ENCODE measurements at regions not wholly inside any gene's neighbourhood (a gene's known extent, or its start where the extent isn't known, plus 50 kb on each side); places are given as distances from the start of the nearest gene placed in this dataset.

DNA sequence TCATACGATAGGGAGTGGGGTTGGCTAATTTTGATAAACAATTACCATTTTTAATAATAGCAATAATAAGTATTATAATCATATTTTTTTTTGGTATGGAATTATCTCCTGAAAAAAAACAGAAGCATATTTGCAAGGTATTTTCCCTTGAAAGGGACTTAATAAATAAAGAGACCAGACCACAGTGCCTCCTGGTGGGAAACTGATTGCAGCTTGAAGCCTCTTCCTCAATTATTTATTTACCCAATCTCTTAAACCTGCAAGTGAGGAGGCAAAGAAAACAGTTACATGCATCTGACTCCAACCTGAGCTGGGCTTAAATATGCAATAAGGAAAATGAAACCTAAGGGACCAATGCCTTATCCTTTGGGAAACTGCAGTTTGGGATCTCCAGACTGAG is 388.1 kb upstream of the ACO1 start:
- Histone ChIP-seq H4K8ac (replicated peaks; ENCODE audit: insufficient read length, low read depth, low read length) (no peak overlapping the region), H3K56ac (ENCODE audit: insufficient read length, low read depth, low read length) (no peak overlapping the region), H2BK15ac (ENCODE audit: low read depth, low read length) (no peak overlapping the region), H3K14ac (ENCODE audit: insufficient read depth, low read length) (no peak overlapping the region), H3K4ac (ENCODE audit: low read depth, low read length) (no peak overlapping the region), H3T11ph (ENCODE audit: low read length) (no peak overlapping the region), H3K9me3 (ENCODE audit: control insufficient read depth, low read depth, low read length) (no peaks in the 10 kb centered on the region), H3K23ac (ENCODE audit: insufficient read length, low read depth, low read length) (no peak overlapping the region), H2BK12ac (ENCODE audit: insufficient read length, low read depth, low read length) (no peak overlapping the region), H3K23me2 (ENCODE audit: insufficient read length, low read depth, low read length, poor library complexity, severe bottlenecking) (no peaks in the 10 kb centered on the region), H2BK20ac (ENCODE audit: low read depth, low read length, poor library complexity, severe bottlenecking) (no peak overlapping the region), H3K9ac (ENCODE audit: extremely low read depth, insufficient read length, low read length) (no peak overlapping the region), H2AK5ac (ENCODE audit: insufficient read length, low read length) (no peak overlapping the region), H3K18ac (ENCODE audit: insufficient read length, low read depth, low read length) (no peak overlapping the region), H4K91ac (ENCODE audit: insufficient read length, low read depth, low read length) (no peak overlapping the region), H3K79me1 (ENCODE audit: insufficient read depth, low read depth, low read length, poor library complexity, severe bottlenecking) (no peaks in the 10 kb centered on the region), H4K5ac (ENCODE audit: insufficient read length, low read depth, low read length) (no peak overlapping the region), H3K27ac (ENCODE audit: insufficient read length, low read depth, low read length) (no peak overlapping the region), H2BK5ac (ENCODE audit: insufficient read length, low read length) (no peak overlapping the region), H3K79me2 (ENCODE audit: insufficient read depth, low read length) (no peaks in the 10 kb centered on the region), H3K27me3 (ENCODE audit: insufficient read depth, low read length) (no peaks in the 10 kb centered on the region), H3K4me1 (ENCODE audit: insufficient read depth, low read length) (no peaks in the 10 kb centered on the region), H4K20me1 (ENCODE audit: control insufficient read depth, insufficient read depth, insufficient read length) (no peaks in the 10 kb centered on the region), H2AFZ (ENCODE audit: low read length) (no peak overlapping the region), H3K4me2 (ENCODE audit: insufficient read depth, insufficient read length, low read length) (no peak overlapping the region), H2BK120ac (ENCODE audit: low read depth, low read length, poor library complexity, severe bottlenecking) (no peak overlapping the region)
- DNase-seq, result no peak
- Mint-ChIP-seq H3K27ac (no peak overlapping the region), H3K4me3 (no peak overlapping the region), H3K27me3 (ENCODE audit: low read depth) (no peaks in the 10 kb centered on the region), H3K9me3 (peaks cover 3 to 5% of the 10 kb centered on the region in 2 experiments; a peak in 3 of 5 replicates), H3K36me3 (ENCODE audit: insufficient read depth in 1 of 3, low read depth in 3 of 3) (peaks cover 0 to 1% (median 0%) of the 10 kb centered on the region in 3 experiments; a peak in 3 of 7 replicates), H3K4me1 (no peaks in the 10 kb centered on the region)
- TF ChIP-seq, protein P1, sequence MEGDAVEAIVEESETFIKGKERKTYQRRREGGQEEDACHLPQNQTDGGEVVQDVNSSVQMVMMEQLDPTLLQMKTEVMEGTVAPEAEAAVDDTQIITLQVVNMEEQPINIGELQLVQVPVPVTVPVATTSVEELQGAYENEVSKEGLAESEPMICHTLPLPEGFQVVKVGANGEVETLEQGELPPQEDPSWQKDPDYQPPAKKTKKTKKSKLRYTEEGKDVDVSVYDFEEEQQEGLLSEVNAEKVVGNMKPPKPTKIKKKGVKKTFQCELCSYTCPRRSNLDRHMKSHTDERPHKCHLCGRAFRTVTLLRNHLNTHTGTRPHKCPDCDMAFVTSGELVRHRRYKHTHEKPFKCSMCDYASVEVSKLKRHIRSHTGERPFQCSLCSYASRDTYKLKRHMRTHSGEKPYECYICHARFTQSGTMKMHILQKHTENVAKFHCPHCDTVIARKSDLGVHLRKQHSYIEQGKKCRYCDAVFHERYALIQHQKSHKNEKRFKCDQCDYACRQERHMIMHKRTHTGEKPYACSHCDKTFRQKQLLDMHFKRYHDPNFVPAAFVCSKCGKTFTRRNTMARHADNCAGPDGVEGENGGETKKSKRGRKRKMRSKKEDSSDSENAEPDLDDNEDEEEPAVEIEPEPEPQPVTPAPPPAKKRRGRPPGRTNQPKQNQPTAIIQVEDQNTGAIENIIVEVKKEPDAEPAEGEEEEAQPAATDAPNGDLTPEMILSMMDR (conservative IDR thresholded peaks at IDR 0.05), result peak; percentile 59
- no CpG with 5 or more reads among the region's 1 CpG for WGBS (ENCODE audit: extremely low coverage, insufficient read length, low lambda C conversion rate)

Data from H9 (cell line).